Ovary (tissue), 3 donors: ENCODE measurements at regions not wholly inside any gene's neighbourhood (a gene's known extent, or its start where the extent isn't known, plus 50 kb on each side); places are given as distances from the start of the nearest gene placed in this dataset.
"Not testable (repeated sequence)": the region's sequence is repeated elsewhere in the genome, so short reads cannot be mapped to it uniquely, and the experiment has no call there.

Experiments
- CTCF ChIP-seq, 3 donors: fragments of 450-650 bp in 2 of 3; fragments of 200-600 bp in 1 of 3; IDR thresholded peaks; one replicate each; pipeline versions ENCODE4 v1.5.1 to v1.8.0; 2016 to 2022; ENCODE audit warnings: antibody characterized with exemption in 3 of 3, mild to moderate bottlenecking in 1 of 3
- EP300 ChIP-seq: sonication (generic); formaldehyde crosslinking; IDR thresholded peaks from one replicate; pipeline ENCODE4 v1.6.1; 2017; ENCODE audit warnings: antibody characterized with exemption
- POLR2A ChIP-seq: fragments of 450-650 bp; IDR thresholded peaks from one replicate; pipeline ENCODE4 v1.6.1; 2017; ENCODE audit warnings: antibody characterized with exemption, mild to moderate bottlenecking, moderate library complexity
- donor health status: DM: no; HTN: no; CAD: no.

GRCh38 chr1:120582135-120582534 is 141.6 kb upstream of the NBPF26 start:
- TF ChIP-seq CTCF (IDR thresholded peaks at IDR 0.05); EP300; POLR2A: not testable (repeated sequence)
